Fibroblast of skin of abdomen (primary cell): ENCODE measurements at regions not wholly inside any gene's neighbourhood (a gene's known extent, or its start where the extent isn't known, plus 50 kb on each side); places are given as distances from the start of the nearest gene placed in this dataset.
A peak's percentile ranks its signal among the peaks of the same experiment; 100 is the strongest.

Experiments used
- DNase-seq: peaks from one replicate; pipeline ENCODE4 v3.0.0-alpha.2; 2013

GRCh38 chr7:102047-102711 lies 90.2 kb upstream of the FAM20C start:
- no peak for DNase-seq

DNA sequence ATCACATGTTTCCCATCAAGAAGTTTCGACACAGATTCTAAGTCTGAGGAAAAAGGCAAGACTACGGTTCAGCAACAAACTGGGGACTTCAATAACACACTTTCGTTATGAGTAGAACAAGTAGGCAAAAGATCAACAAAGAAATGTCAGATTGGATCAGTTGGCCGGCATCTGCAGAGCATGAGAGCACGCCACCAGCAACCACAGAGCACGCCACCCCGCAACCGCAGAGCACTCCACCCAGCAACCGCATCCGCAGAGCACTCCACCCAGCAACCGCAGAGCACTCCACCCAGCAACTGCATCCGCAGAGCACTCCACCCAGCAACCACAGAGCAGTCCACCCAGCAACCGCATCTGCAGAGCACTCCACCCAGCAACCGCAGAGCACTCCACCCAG lies 89.7 kb upstream of the FAM20C start:
- DNase-seq, result peak; percentile 22

GRCh38 chr7:103981-104380 lies 88.4 kb upstream of the FAM20C start:
- peak; percentile 39 for DNase-seq

DNA sequence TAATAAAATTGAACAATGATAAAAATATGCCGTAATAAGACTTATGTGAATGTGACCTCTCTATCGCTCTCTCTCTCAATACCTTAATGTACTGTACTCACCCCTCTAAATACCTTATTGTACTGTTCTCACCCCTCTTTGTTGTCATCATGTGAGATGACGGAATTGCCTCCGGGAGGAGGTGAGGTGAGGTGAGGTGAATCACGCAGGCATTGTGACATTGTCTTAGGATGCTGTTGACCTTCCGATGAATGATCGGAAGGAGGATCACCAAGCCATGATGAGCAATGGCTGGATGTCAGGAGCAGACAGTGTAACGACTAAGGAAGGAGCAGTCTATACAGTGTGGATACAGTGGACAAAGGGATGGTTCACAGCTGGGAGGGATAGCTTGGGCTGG lies 87.4 kb upstream of the FAM20C start:
- no peak for DNase-seq

GRCh38 chr7:106356-106755 lies 86.0 kb upstream of the FAM20C start:
- no peak for DNase-seq

DNA sequence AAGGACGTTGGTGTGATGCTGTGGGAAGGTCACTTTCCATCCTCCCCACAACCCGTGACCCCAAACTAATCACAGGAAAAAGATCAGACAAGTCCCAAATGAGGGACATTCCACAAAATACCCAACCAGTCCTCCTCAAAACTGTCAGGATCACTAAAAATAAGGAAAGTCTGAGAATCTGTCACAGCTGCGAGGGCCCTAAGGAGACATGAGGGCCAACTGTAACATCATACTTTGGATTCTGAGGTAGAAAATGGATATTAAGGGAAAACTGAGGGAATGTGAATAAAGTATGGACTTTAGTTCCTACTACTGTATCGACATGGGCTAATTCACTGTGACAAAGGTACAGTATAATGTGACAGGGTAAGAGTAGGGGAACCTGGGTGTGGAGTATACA lies 85.1 kb upstream of the FAM20C start:
- DNase-seq, result no peak

DNA sequence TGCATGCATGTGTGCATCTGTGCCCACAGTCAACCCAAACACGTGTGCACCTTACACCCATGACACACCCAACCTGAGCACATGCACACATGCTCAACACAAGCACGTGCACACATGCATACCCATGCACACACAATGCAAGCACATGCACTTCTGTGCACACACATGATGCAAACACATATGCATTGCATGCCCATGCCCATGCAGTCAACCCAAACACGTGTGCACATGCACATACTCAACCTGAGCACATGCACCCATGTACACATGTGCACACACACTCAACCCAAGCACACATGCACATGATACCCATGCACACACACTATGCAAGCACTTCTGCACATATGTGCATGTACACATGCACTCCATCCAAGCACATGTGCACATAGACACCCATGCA lies 84.5 kb upstream of the FAM20C start:
- no peak for DNase-seq

- DNase-seq, result no peak
These were observed 83.3 kb upstream of the FAM20C start for GRCh38 chr7:109094-109493.

- DNase-seq, result no peak
These were observed 82.3 kb upstream of the FAM20C start for GRCh38 chr7:109898-110556.

GRCh38 chr7:110557-111232 lies 81.7 kb upstream of the FAM20C start:
- no peak for DNase-seq

- DNase-seq, result no peak
These were observed 80.8 kb upstream of the FAM20C start for GRCh38 chr7:111591-111990.

- DNase-seq, result no peak
These were observed 79.5 kb upstream of the FAM20C start for GRCh38 chr7:112881-113280.

- no peak for DNase-seq
These were observed 77.0 kb upstream of the FAM20C start for GRCh38 chr7:115274-115911.

GRCh38 chr7:116188-116981 lies 76.0 kb upstream of the FAM20C start:
- DNase-seq, result no peak

DNA sequence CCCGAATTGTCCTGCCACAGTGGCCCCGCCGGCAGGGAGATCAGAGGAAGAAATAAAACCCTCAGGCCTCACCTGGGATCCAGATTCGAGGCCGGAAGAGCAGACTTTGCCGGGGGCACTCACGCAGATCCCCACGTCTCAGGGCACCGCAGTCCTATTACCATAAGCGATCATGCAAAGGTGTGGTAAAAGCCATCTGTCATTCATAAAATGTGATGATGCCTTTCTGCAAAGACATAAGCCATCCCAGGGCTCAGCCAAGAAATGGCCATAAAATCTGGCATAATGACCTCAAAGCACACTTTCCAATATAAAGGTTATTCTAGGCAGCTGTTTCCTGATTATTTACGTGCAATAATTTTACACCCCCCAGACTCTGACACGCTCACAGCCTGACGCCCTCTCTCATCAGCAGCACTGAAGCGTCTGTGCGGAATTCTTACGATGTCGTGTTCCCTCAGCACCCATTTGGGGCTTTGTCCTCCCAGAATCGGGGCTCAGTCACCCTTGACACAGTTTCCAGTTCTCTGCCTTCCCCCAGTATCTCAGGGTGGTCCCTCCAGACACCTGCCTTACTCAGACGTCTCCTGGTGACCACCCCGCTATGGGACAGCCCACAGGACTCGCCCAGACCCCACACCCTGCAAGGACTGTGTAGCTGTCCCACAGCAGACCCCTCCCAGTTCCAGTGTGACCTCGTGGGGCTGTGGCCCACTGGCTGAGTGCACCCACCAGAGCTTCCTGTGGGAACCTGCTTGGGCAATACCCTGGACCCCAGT lies 74.3 kb upstream of the FAM20C start:
- DNase-seq, result no peak

GRCh38 chr7:118615-119391 lies 73.6 kb upstream of the FAM20C start:
- no peak for DNase-seq

- peak; percentile 14 for DNase-seq
These were observed 72.8 kb upstream of the FAM20C start for GRCh38 chr7:119392-120163.

DNA sequence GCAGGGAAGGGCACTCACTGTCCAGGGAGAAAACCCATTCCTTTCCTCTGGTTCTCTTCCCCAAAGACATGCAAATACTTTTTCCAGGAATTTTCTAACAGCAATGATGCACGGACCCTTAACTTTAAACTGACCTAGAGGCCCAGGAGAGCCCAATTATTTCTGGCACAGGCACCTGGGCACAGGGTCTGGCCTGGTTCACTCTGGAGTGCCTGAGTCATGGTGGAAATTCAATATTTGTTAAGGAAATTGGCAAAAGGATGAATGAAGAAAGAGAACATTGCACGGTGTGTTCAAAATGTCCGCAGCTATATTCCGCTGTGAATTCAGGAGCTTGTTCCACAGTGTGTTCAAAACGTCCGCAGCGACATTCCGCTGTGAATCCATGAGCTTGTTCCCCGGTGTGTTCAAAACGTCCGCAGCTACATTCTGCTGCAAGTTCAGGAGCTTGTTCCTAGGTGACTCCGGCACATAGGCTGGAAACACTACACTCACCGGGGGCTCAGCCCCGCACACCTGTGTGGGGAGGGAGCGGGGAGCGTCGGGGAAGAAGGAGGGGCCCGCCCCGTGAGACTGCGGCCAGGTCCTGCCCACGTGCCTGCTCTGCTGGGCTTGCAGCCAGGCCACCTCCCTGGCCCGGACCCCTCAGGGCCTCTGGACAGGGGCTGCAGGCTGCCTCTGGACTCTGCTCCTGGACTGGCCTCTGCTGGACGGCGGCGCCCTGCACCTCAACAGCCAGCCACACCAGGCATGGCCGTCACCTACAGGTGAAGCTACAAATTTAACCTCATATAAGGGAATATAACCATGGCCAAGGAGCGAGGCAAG lies 72.0 kb upstream of the FAM20C start:
- no peak for DNase-seq
